Fibroblast of villous mesenchyme (primary cell): ENCODE measurements at regions not wholly inside any gene's neighbourhood (a gene's known extent, or its start where the extent isn't known, plus 50 kb on each side); places are given as distances from the start of the nearest gene placed in this dataset.

Experiments used
- DNase-seq: peaks from one replicate; pipeline ENCODE4 v3.0.0-alpha.2; 2010; ENCODE audit warnings: low read depth
- H3K4me3 ChIP-seq: 2 replicates; pipeline ENCODE4 v1.5.1; 2011; ENCODE audit warnings: low read depth, mild to moderate bottlenecking, low read length
- CTCF ChIP-seq: IDR thresholded peaks from 2 replicates; pipeline ENCODE4 v1.5.1; 2012; ENCODE audit warnings: low read depth, mild to moderate bottlenecking, low read length; ENCODE audit not compliant: insufficient read depth

GRCh38 chr5:168162464-168162863 is 129.0 kb upstream of the WWC1 start:
- TF ChIP-seq CTCF = no peak
- H3K4me3 ChIP-seq = no peak overlapping the region
- DNase-seq = no peak

DNA sequence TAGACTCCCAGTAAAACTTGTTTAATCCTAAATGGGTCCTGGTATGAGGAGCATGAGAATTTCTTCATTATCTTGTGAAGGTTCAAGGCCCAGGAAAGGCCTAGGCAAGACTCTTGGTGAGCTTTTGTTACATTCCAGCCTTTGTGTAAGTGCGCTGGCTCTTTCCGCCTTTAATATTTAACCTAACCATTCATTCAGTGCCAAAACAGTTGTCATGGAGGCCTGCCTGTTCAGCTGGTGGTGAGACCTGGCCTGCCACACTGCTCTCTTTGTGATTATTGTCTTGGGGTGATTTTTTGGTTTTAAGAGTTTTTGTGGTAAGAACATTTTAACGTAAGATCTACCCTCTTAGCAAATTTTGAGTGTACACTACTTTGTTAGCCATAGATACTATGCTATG is 127.5 kb upstream of the WWC1 start:
- DNase-seq = no peak
- no peak for TF ChIP-seq CTCF
- no peak overlapping the region for H3K4me3 ChIP-seq

- H3K4me3 ChIP-seq = no peak overlapping the region
- DNase-seq = no peak
- TF ChIP-seq CTCF = no peak
Observed at GRCh38 chr5:168165221-168165914, 126.1 kb upstream of the WWC1 start.

- no peak for TF ChIP-seq CTCF
- H3K4me3 ChIP-seq = no peak overlapping the region
- DNase-seq = no peak
Observed at GRCh38 chr5:168165977-168166376, 125.5 kb upstream of the WWC1 start.

DNA sequence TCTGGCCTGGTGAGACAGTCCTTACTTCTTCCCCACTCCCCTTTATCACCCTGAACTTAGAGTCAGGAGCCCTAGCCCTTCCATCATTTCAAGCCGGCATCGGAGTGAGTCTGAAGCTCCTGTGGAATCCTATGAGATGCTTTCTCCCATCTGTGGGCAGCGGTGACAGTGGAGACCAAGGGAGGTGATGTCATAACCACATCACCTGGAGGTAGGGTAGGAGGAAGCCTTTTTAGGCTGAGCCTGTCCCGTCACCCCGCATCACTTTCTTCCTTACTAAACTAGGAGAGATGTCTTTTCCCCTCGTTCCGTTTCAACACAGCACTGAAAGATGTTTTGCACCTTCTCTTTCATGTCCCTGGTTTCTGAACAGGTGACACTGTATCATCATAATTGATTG is 124.1 kb upstream of the WWC1 start:
- no peak for DNase-seq
- H3K4me3 ChIP-seq = no peak overlapping the region
- TF ChIP-seq CTCF = no peak

DNA sequence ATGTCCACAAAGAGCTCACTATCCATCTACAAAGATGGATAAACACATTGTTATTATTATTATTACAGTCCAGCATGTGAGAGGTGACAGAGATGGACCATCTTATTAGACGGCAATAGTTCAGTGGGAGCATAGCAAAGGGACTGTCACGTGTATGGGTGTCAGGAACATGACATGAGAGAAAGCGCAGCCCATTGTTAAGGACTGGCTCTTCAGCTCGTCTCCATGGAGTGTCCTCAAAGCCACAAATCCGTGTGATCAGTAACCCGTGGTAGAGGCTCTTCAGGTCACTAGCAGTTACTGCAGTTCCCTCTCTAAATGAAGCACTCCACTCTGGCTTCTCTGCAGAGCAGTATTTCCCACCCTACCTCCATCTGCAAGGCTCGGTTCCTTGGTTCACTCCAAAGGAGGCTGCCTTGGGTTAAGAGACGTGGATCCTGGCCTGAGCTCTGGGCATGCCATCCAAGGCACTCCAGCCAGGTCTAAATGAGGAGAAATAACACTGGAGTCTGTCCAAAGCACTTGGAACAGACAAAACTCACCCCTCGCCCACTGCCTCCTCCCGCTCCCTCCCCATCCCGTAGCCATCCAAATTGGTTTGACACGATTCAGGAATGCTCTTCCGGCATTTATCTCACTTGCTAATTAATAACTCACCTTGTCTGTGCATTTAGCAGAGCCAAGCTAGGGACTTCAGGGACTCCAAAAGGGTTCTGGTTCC is 122.3 kb upstream of the WWC1 start:
- TF ChIP-seq CTCF = no peak
- no peak overlapping the region for H3K4me3 ChIP-seq
- DNase-seq = no peak
